Coronary artery (tissue), 2 donors: ENCODE measurements at regions not wholly inside any gene's neighbourhood (a gene's known extent, or its start where the extent isn't known, plus 50 kb on each side); places are given as distances from the start of the nearest gene placed in this dataset.

Source experiments
- DNase-seq: peaks from one replicate; pipeline ENCODE4 v3.0.0-alpha.2; 2017; ENCODE audit warnings: low spot score
- H3K27ac ChIP-seq, 2 donors: fragments of 200-600 bp; sonication (generic); one replicate each; pipeline ENCODE4 v1.5.1; 2016 to 2019
- H3K4me3 ChIP-seq: fragments of 200-600 bp; sonication (generic); 2 replicates; pipeline ENCODE4 v1.5.1; 2016; ENCODE audit warnings: mild to moderate bottlenecking, moderate library complexity
- CTCF ChIP-seq: fragments of 200-600 bp; sonication (generic); IDR thresholded peaks from one replicate; pipeline ENCODE4 v1.5.1; 2019; ENCODE audit warnings: antibody characterized with exemption

- TF ChIP-seq CTCF, result no peak
- Histone ChIP-seq H3K4me3 (no peak overlapping the region), H3K27ac (no peak overlapping the region)
- no peak for DNase-seq
These were observed 889.7 kb downstream of the CDH9 start for GRCh38 chr5:26148569-26149107.

- no peak overlapping the region for H3K4me3 ChIP-seq
- no peak for DNase-seq
These were observed 895.1 kb downstream of the CDH9 start for GRCh38 chr5:26143259-26143658.

GRCh38 chr5:26121338-26121737 lies 917.0 kb downstream of the CDH9 start:
- H3K4me3 ChIP-seq, result no peak overlapping the region
- no peak for TF ChIP-seq CTCF
- DNase-seq, result no peak
- no peak overlapping the region for H3K27ac ChIP-seq

More at GRCh38 chr5:26143259-26143658, 895.1 kb downstream of the CDH9 start:
- TF ChIP-seq CTCF, result no peak
- H3K27ac ChIP-seq, result no peak overlapping the region

GRCh38 chr5:26104175-26104574 lies 934.2 kb downstream of the CDH9 start:
- Histone ChIP-seq H3K4me3 (no peak overlapping the region), H3K27ac (no peak overlapping the region)
- no peak for DNase-seq
- TF ChIP-seq CTCF, result no peak

- no peak for DNase-seq
- no peak overlapping the region for H3K27ac ChIP-seq
- no peak overlapping the region for H3K4me3 ChIP-seq
- TF ChIP-seq CTCF, result no peak
These were observed 978.2 kb downstream of the CDH9 start for GRCh38 chr5:26060212-26060611.

- TF ChIP-seq CTCF, result no peak
- no peak for DNase-seq
- H3K27ac ChIP-seq, result no peak overlapping the region
- H3K4me3 ChIP-seq, result no peak overlapping the region
These were observed 983.8 kb downstream of the CDH9 start for GRCh38 chr5:26054594-26054993.

GRCh38 chr5:26034813-26035212 lies 1003.6 kb downstream of the CDH9 start:
- Histone ChIP-seq H3K27ac (no peak overlapping the region), H3K4me3 (no peak overlapping the region)
- no peak for DNase-seq
- TF ChIP-seq CTCF, result no peak
